Heart left ventricle (tissue), 16 donors: ENCODE measurements at regions not wholly inside any gene's neighbourhood (a gene's known extent, or its start where the extent isn't known, plus 50 kb on each side); places are given as distances from the start of the nearest gene placed in this dataset.

Source experiments
- ATAC-seq, 4 donors: fragments of 200-7000 bp; cut with Tn5 transposase; one replicate each; pipeline ENCODE4 v1.9.1; 2020 to 2022; ENCODE audit warnings: moderate library complexity in 4 of 4, mild to moderate bottlenecking in 3 of 4, moderate number of reproducible peaks in 1 of 4
- DNase-seq, 5 donors: peaks; one replicate each; pipeline ENCODE4 v3.0.0-alpha.2; 2020
- H3K27ac ChIP-seq, 12 donors: fragments of 200-600 bp; sonication (generic) in 4 of 12; one replicate each; pipeline versions ENCODE4 v1.5.0 to v1.8.0; 2016 to 2022; ENCODE audit warnings: mild to moderate bottlenecking in 2 of 12
- H3K27me3 ChIP-seq, 9 donors: fragments of 200-600 bp; sonication (generic) in 2 of 9; one replicate each; pipeline versions ENCODE4 v1.5.1 to v1.8.0; 2016 to 2022; ENCODE audit warnings: mild to moderate bottlenecking in 3 of 9
- H3K36me3 ChIP-seq, 9 donors: fragments of 200-600 bp; sonication (generic) in 2 of 9; one replicate each; pipeline versions ENCODE4 v1.5.0 to v1.8.0; 2018 to 2022; ENCODE audit warnings: mild to moderate bottlenecking in 2 of 9
- H3K4me1 ChIP-seq, 12 donors: fragments of 200-600 bp; sonication (generic) in 4 of 12; one replicate each; pipeline versions ENCODE4 v1.5.0 to v1.8.0; 2016 to 2022; ENCODE audit warnings: mild to moderate bottlenecking in 3 of 12
- H3K4me3 ChIP-seq, 12 donors: fragments of 200-600 bp; sonication (generic) in 4 of 12; one replicate each; pipeline versions ENCODE4 v1.5.0 to v1.8.0; 2017 to 2022; ENCODE audit warnings: mild to moderate bottlenecking in 9 of 12, moderate library complexity in 4 of 12
- H3K9me3 ChIP-seq, 12 donors: fragments of 200-600 bp; sonication (generic) in 4 of 12; one replicate each; pipeline versions ENCODE4 v1.5.0 to v1.8.0; 2016 to 2022; ENCODE audit warnings: mild to moderate bottlenecking in 1 of 12
- CTCF ChIP-seq, 12 donors: fragments of 200-600 bp; sonication (generic) in 4 of 12; IDR thresholded peaks; one replicate each; pipeline versions ENCODE4 v1.5.0 to v1.8.0; 2018 to 2022; ENCODE audit warnings: antibody characterized with exemption in 12 of 12, mild to moderate bottlenecking in 5 of 12
- POLR2A ChIP-seq, 2 donors: fragments of 450-650 bp; IDR thresholded peaks; one replicate each; pipeline ENCODE4 v1.6.1; 2017; ENCODE audit warnings: antibody characterized with exemption in 2 of 2, mild to moderate bottlenecking in 2 of 2, moderate library complexity in 2 of 2
- WGBS, 4 donors: extraction: QIAGEN DNeasy Blood & Tissue Kit in 2 of 4; methylation state at CpG; one replicate each; pipeline versions ENCODE4 v1.1.5 to v1.1.7; 2013 to 2018; 5-methylcytosine and 5-hydroxymethylcytosine counted together
- intact Hi-C, 10 donors: fragments of 100-400 bp; cut with DNase I; formaldehyde crosslinking; loops; one replicate each; pipeline versions ENCODE4 v1.11.1 to v1.14.2; 2022
- donor health status: ischemic (EF 13 %, LVEDD 7.1; RV severe dilation, severe dysfunction).
- donor health status: healthy with polysubstance abuse.
- donor health status: DM: no; HTN: yes; CAD: no.
- donor health status: DM: no; HTN: no; CAD: no.
- donor health status: ischemic (EF 25% LVEDD 6.9; RV normal size, moderate dysfunction).
- donor health status: ischemic (EF 25% LVEDD 5.7; RV mildly dilated, moderate dysfunction).
- donor health status: healthy.
- donor health status: DM: yes; HTN: yes; CAD: no.
- donor health status: ischemic (EF 35%, LVEDD 5.7; RV mildly dilated, moderate dysfunction).
- donor health status: nonischemic (EF 11% LVEDD 7.7; RV severe dilation, severe dysfunction).
- donor health status: DM: yes; HTN: yes; CAD: no.
- donor health status: PGD.
- donor health status: ischemic (EF 29% LVEDD 5.4; RV normal size, mild dysfunction).
- donor health status: nonischemic (EF 23%, LVEDD 6.1; RV moderate dilation, normal function).

DNA sequence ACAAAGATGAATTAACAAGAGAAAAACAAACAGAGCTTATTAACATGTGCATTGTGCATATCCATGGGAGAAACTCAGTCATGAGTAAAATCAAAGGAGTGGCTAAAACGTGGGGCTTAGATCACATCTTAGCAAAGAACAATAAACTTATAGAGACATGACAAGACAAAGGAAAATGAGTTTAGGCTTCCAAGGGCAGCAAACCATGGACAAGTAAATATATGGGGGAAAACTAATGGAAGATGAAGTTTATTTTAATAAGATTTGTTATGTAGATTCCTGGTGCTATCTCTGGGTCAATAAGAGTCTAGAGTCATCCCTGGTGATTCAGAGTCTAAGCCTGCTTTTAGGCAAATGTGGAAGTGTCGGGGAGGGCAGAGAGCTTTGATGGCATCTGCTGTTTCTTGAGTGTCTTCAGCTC lies 87.2 kb upstream of the PLPP4 start:
- intact Hi-C loops = no loop called here
- no peak overlapping the region for H3K27ac ChIP-seq
- no peak for ATAC-seq
- TF ChIP-seq POLR2A (IDR thresholded peaks at IDR 0.05) (no peak), CTCF (IDR thresholded peaks at IDR 0.05) (no peak)
- H3K9me3 ChIP-seq = no peaks in the 10 kb centered on the region
- no peak for DNase-seq
- H3K36me3 ChIP-seq = no peaks in the 10 kb centered on the region
- H3K4me1 ChIP-seq = no peaks in the 10 kb centered on the region
- no peak overlapping the region for H3K4me3 ChIP-seq
- H3K27me3 ChIP-seq = peaks cover 0 to 5% (median 0%) of the 10 kb centered on the region in 9 donors
- WGBS, 4 donors = 55 to 78% (median 59%) methylated on average over 2 of the region's 2 CpGs

DNA sequence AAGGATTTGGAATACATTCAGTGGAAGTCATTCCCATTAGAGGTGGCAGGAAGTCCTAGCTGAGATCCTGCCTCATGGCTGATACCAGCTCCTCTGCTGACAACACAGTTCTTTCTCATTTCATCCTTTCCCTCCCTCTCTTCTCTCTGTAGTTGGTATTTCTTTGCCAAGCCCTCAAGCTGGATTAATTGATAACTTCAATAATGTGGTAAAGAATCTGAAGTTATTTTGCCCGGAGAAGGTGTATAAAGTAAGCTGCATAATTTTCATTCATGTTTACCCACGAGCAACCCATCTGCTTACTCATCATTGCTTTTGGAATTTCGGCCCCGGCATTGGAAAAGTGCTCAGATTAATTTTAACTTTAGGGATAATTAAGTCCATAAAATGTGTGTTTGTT lies 85.2 kb upstream of the PLPP4 start:
- ATAC-seq (no peak), DNase-seq (no peak)
- H3K27me3 ChIP-seq = peaks cover 0 to 5% (median 0%) of the 10 kb centered on the region in 9 donors
- TF ChIP-seq CTCF (IDR thresholded peaks at IDR 0.05) (no peak), POLR2A (IDR thresholded peaks at IDR 0.05) (no peak)
- no peak overlapping the region for H3K27ac ChIP-seq
- no peak overlapping the region for H3K4me3 ChIP-seq
- no peaks in the 10 kb centered on the region for H3K9me3 ChIP-seq
- H3K36me3 ChIP-seq = no peaks in the 10 kb centered on the region
- no peaks in the 10 kb centered on the region for H3K4me1 ChIP-seq
- WGBS, 4 donors = 76 to 79% (median 77%) methylated on average over 4 of the region's 4 CpGs
- intact Hi-C loops = no loop called here

DNA sequence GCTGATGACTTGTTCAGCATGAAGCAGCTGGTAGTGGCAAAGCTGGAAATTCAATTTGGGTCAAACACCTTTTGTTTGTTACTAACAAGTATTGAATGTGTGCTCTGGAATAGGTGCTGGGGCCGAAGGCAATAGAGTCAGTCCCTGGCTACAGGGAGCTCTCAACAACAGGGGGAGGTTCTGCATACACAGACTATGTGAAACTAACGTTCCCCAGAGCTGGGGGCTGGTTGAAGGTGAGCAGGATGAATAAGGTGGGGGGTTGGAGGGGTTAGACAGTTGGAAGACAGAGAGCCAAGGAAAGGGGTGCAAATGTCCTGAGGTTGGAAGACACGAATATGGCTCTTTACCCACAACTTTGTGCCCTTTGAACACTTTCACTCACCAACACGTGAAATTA lies 84.1 kb upstream of the PLPP4 start:
- intact Hi-C loops = no loop called here
- Histone ChIP-seq H3K27ac (no peak overlapping the region), H3K36me3 (no peaks in the 10 kb centered on the region), H3K9me3 (no peaks in the 10 kb centered on the region), H3K27me3 (peaks cover 0 to 5% (median 0%) of the 10 kb centered on the region in 9 donors), H3K4me3 (no peak overlapping the region), H3K4me1 (no peaks in the 10 kb centered on the region)
- TF ChIP-seq CTCF (IDR thresholded peaks at IDR 0.05) = no peak
- TF ChIP-seq POLR2A (IDR thresholded peaks at IDR 0.05) = no peak
- DNase-seq = no peak
- no peak for ATAC-seq
- 51 to 59% (median 55%) methylated on average over 4 of the region's 4 CpGs for WGBS, 4 donors

- no peaks in the 10 kb centered on the region for H3K4me1 ChIP-seq
- no peaks in the 10 kb centered on the region for H3K9me3 ChIP-seq
- H3K36me3 ChIP-seq = no peaks in the 10 kb centered on the region
- ATAC-seq (no peak), DNase-seq (no peak)
- H3K27me3 ChIP-seq = peaks cover 0 to under 1% (median 0%) of the 10 kb centered on the region in 9 donors
- TF ChIP-seq POLR2A (IDR thresholded peaks at IDR 0.05) = no peak
- no peak for TF ChIP-seq CTCF (IDR thresholded peaks at IDR 0.05)
- intact Hi-C loops = no loop called here
- 75 to 82% (median 79%) methylated on average over 4 of the region's 4 CpGs for WGBS, 4 donors
- H3K27ac ChIP-seq = no peak overlapping the region
- H3K4me3 ChIP-seq = no peak overlapping the region
Measured at GRCh38 chr10:120375666-120376065, 81.4 kb upstream of the PLPP4 start.
